MCF 10A (cell line): ENCODE measurements at regions not wholly inside any gene's neighbourhood (a gene's known extent, or its start where the extent isn't known, plus 50 kb on each side); places are given as distances from the start of the nearest gene placed in this dataset.

ENCODE experiments used
- BruUV-seq: library from RNA; stranded (reverse); fragments of 400-500 nt; replicated peaks from 2 replicates; lab custom pipeline; 2021; lab: Mats Ljungman, UMichigan
- CTCF ChIA-PET: fragments of 300-600 bp; sonication (Branson Sonifier 250); formaldehyde crosslinking; extraction: SDS; loops from one replicate; lab custom pipeline; 2021; ENCODE audit warnings: antibody characterized with exemption, inconsistent platforms; lab: Yijun Ruan, JAX
- POLR2A ChIA-PET: fragments of 300-600, 350-650 bp; sonication (Branson Sonifier 250); formaldehyde crosslinking; extraction: SDS; loops from one replicate; lab custom pipeline; 2020; ENCODE audit warnings: antibody characterized with exemption, inconsistent platforms; lab: Yijun Ruan, JAX
- DNase-seq: peaks from one replicate; pipeline ENCODE4 v3.0.0-alpha.2; 2018; ENCODE audit not compliant: unreplicated experiment
- H3K27ac Mint-ChIP-seq: one replicate; pipeline ENCODE4 v1.8.0; 2022; ENCODE audit warnings: mild to moderate bottlenecking, low read depth, mixed read lengths; ENCODE audit not compliant: unreplicated experiment
- H3K27me3 Mint-ChIP-seq: one replicate; pipeline ENCODE4 v1.8.0; 2022; ENCODE audit warnings: mixed read lengths; ENCODE audit not compliant: insufficient read depth, unreplicated experiment
- H3K36me3 Mint-ChIP-seq: one replicate; pipeline ENCODE4 v1.8.0; 2022; ENCODE audit warnings: mild to moderate bottlenecking, moderate library complexity, mixed read lengths; ENCODE audit not compliant: insufficient read depth, unreplicated experiment
- H3K4me1 Mint-ChIP-seq: one replicate; pipeline ENCODE4 v1.8.0; 2022; ENCODE audit warnings: mixed read lengths; ENCODE audit not compliant: insufficient read depth, unreplicated experiment
- H3K4me3 Mint-ChIP-seq: one replicate; pipeline ENCODE4 v1.8.0; 2022; ENCODE audit warnings: mild to moderate bottlenecking, moderate library complexity, mixed read lengths; ENCODE audit not compliant: unreplicated experiment
- H3K9me3 Mint-ChIP-seq: one replicate; pipeline ENCODE4 v1.8.0; 2022; ENCODE audit warnings: mixed read lengths; ENCODE audit not compliant: unreplicated experiment
- CTCF ChIP-seq: fragments of 200-600 bp; IDR thresholded peaks from one replicate; pipeline ENCODE4 v1.8.0; 2022; ENCODE audit warnings: antibody characterized with exemption, mild to moderate bottlenecking; ENCODE audit not compliant: unreplicated experiment
- intact Hi-C: fragments of 100-400 bp; cut with micrococcal nuclease; formaldehyde crosslinking; loops from 2 replicates; pipeline ENCODE4 v1.14.1; 2022

GRCh38 chr3:55407426-55407820, 79.7 kb downstream of the WNT5A start:
- BruUV-seq, result no TSS peak
- Mint-ChIP-seq H3K36me3 (peaks cover 5% of the 10 kb centered on the region), H3K4me1 (no peaks in the 10 kb centered on the region), H3K4me3 (no peak overlapping the region), H3K9me3 (no peaks in the 10 kb centered on the region), H3K27me3 (no peaks in the 10 kb centered on the region), H3K27ac (no peak overlapping the region)
- no peak for TF ChIP-seq CTCF
- intact Hi-C loops, result no loop called here
- POLR2A ChIA-PET, result no interaction called here
- CTCF ChIA-PET, result no interaction called here
- no peak for DNase-seq

- CTCF ChIA-PET, result interaction anchor here (0.6 kb wide), 1 partner anchor 1258 kb away, joined by 4 read pairs; no protein-coding TSS in a partner anchor
- Mint-ChIP-seq H3K4me3 (no peak overlapping the region), H3K36me3 (peaks cover 5% of the 10 kb centered on the region), H3K4me1 (no peaks in the 10 kb centered on the region), H3K27me3 (no peaks in the 10 kb centered on the region), H3K9me3 (no peaks in the 10 kb centered on the region), H3K27ac (no peak overlapping the region)
- DNase-seq, result no peak
- no TSS peak for BruUV-seq
- intact Hi-C loops, result no loop called here
- POLR2A ChIA-PET, result no interaction called here
- TF ChIP-seq CTCF, result no peak
Measured at GRCh38 chr3:55406696-55407425, 80.2 kb downstream of the WNT5A start.

- ChIA-PET POLR2A (no interaction called here), CTCF (interaction anchor here (0.6 to 0.7 kb wide), 2 partner anchors 535 to 705 kb away, joined by 3 to 4 read pairs; no protein-coding TSS in a partner anchor)
- Mint-ChIP-seq H3K27me3 (no peaks in the 10 kb centered on the region), H3K4me3 (no peak overlapping the region), H3K27ac (no peak overlapping the region), H3K36me3 (peaks cover 5% of the 10 kb centered on the region), H3K9me3 (no peaks in the 10 kb centered on the region), H3K4me1 (no peaks in the 10 kb centered on the region)
- intact Hi-C loops, result no loop called here
- no TSS peak for BruUV-seq
- DNase-seq, result peak; percentile 52
- TF ChIP-seq CTCF, result no peak
Measured at GRCh38 chr3:55405436-55405835, 81.7 kb downstream of the WNT5A start.

- CTCF ChIA-PET, result no interaction called here
- H3K4me1 Mint-ChIP-seq, result no peaks in the 10 kb centered on the region
- TF ChIP-seq CTCF, result no peak
- DNase-seq, result peak; percentile 35
- intact Hi-C loops, result no loop called here
- H3K36me3 Mint-ChIP-seq, result peaks cover 5% of the 10 kb centered on the region
- no peaks in the 10 kb centered on the region for H3K27me3 Mint-ChIP-seq
- POLR2A ChIA-PET, result no interaction called here
- no TSS peak for BruUV-seq
- no peak overlapping the region for H3K27ac Mint-ChIP-seq
- H3K9me3 Mint-ChIP-seq, result no peaks in the 10 kb centered on the region
- H3K4me3 Mint-ChIP-seq, result no peak overlapping the region
Measured at GRCh38 chr3:55402886-55403609, 84.1 kb downstream of the WNT5A start.
